ENCODE measurements at regions not wholly inside any gene's neighbourhood (a gene's known extent, or its start where the extent isn't known, plus 50 kb on each side); places are given as distances from the start of the nearest gene placed in this dataset.
A peak's percentile ranks its signal among the peaks of the same experiment; 100 is the strongest.
"Not testable (repeated sequence)": the region's sequence is repeated elsewhere in the genome, so short reads cannot be mapped to it uniquely, and the experiment has no call there.

DNA sequence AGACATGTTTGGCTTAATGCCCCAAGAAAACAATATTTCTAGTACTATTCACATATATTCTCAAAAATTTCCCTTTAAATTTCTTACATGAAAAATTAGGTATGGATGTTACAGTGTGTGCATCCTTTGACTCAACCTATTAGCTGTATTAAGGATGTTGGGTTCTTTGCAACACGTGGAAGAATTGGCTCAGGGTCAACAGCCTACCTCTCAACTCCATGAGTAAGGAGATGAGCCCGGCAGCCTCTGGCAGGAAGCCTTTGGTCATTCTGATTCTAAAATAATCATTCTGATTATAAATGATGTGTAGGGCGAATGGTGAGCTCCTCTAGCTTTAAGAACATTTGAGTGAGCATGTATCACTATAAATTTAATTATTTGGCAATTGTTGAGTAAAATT lies 148.0 kb upstream of the WDFY3 start:
- TF ChIP-seq, protein P1, sequence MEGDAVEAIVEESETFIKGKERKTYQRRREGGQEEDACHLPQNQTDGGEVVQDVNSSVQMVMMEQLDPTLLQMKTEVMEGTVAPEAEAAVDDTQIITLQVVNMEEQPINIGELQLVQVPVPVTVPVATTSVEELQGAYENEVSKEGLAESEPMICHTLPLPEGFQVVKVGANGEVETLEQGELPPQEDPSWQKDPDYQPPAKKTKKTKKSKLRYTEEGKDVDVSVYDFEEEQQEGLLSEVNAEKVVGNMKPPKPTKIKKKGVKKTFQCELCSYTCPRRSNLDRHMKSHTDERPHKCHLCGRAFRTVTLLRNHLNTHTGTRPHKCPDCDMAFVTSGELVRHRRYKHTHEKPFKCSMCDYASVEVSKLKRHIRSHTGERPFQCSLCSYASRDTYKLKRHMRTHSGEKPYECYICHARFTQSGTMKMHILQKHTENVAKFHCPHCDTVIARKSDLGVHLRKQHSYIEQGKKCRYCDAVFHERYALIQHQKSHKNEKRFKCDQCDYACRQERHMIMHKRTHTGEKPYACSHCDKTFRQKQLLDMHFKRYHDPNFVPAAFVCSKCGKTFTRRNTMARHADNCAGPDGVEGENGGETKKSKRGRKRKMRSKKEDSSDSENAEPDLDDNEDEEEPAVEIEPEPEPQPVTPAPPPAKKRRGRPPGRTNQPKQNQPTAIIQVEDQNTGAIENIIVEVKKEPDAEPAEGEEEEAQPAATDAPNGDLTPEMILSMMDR (IDR thresholded peaks at IDR 0.05; ENCODE audit: extremely low read depth, insufficient read depth, missing control alignments), result no peak
- in situ Hi-C loops (cut with MboI; ENCODE audit: low pct_unique_long_range_greater_than_20kb, low sequenced_read_pairs, unreplicated experiment), result no loop called here
- DNase-seq (ENCODE audit: low spot score), result no peak

- no peak for DNase-seq (ENCODE audit: low spot score)
- in situ Hi-C loops (cut with MboI; ENCODE audit: low pct_unique_long_range_greater_than_20kb, low sequenced_read_pairs, unreplicated experiment), result no loop called here
- TF ChIP-seq, protein P1 (IDR thresholded peaks at IDR 0.05; ENCODE audit: extremely low read depth, insufficient read depth, missing control alignments), result no peak
Observed at GRCh38 chr4:85116008-85116407, 149.5 kb upstream of the WDFY3 start.

DNA sequence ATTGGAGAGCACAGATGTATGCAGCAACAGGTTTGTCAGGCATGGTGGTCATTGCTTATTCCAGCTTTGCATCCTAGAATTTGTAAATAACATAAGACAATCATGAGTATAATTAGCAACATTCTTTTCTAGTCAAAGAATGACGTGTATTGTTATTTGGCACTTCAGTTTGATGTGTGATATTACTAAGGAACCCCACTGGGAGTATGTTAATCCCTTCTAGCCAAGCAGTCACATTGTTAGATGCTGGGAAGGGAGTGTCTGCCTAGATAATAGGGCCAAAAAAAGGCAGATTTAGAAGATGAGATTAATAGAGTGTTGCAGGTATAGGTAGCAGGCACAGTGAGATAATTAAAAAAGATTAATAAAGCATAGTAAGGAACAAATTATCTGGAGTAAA lies 159.2 kb upstream of the WDFY3 start:
- DNase-seq (ENCODE audit: low spot score), result no peak
- in situ Hi-C loops (cut with MboI; ENCODE audit: low pct_unique_long_range_greater_than_20kb, low sequenced_read_pairs, unreplicated experiment), result loop anchor here (25.0 kb wide), 1 partner anchor 637 kb away; no protein-coding TSS in a partner anchor
- TF ChIP-seq, protein P1 (IDR thresholded peaks at IDR 0.05; ENCODE audit: extremely low read depth, insufficient read depth, missing control alignments), result no peak

- in situ Hi-C loops (cut with MboI; ENCODE audit: low pct_unique_long_range_greater_than_20kb, low sequenced_read_pairs, unreplicated experiment), result loop anchor here (25.0 kb wide), 1 partner anchor 635 kb away; no protein-coding TSS in a partner anchor
- TF ChIP-seq, protein P1 (IDR thresholded peaks at IDR 0.05; ENCODE audit: extremely low read depth, insufficient read depth, missing control alignments), result no peak
- DNase-seq (ENCODE audit: low spot score), result no peak
Observed at GRCh38 chr4:85126991-85127591, 160.6 kb upstream of the WDFY3 start.

GRCh38 chr4:85127653-85128052 lies 161.2 kb upstream of the WDFY3 start:
- in situ Hi-C loops (cut with MboI; ENCODE audit: low pct_unique_long_range_greater_than_20kb, low sequenced_read_pairs, unreplicated experiment), result loop anchor here (25.0 kb wide), 1 partner anchor 635 kb away; no protein-coding TSS in a partner anchor
- DNase-seq (ENCODE audit: low spot score), result peak; percentile 34

DNA sequence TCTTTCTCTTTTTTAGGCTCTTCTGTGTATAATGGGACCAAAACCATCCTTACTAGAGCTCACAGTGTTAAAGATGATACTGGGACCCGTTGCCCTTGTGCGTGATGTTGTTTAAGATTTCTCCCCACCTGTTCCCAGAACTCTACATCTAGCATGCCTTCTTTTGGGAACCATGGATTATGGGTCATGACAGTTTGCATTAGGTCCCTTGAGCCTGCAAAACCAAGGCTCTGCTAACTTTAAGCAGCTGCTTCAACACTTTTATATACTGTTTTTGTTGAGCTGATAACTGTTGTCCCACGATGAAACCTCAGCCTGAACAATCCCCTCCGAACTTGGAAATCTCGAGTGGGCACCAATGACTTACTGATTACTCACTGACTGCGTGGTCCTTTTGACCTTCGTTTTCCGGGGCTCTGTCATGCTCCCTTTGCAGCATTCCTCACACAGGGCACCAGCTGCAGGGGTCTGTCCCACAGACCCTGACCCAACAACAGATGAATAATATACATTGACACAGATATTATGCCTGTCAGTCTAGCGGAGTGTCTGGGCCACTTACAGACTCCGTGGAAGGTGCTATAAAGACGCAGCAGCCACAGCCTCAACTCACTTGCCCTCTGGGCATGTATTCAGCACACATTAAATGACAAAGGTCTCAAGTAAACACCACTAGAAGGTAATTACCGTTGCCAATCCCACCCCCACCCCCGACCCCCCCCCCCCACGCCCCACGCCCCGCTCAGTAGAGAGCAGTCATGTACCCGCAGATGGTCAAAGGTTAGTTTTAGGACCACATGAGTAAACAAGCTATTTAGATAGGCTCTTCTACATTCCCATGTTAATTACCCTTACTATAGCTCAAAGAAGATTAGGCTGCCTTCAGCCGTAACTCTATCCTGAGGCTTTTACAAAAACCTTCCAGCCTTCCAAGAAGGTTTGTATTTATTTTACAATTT lies 162.0 kb upstream of the WDFY3 start:
- in situ Hi-C loops (cut with MboI; ENCODE audit: low pct_unique_long_range_greater_than_20kb, low sequenced_read_pairs, unreplicated experiment), result loop anchor here (25.0 kb wide), 1 partner anchor 634 kb away; no protein-coding TSS in a partner anchor
- DNase-seq (ENCODE audit: low spot score), result no peak
- TF ChIP-seq, protein P1 (IDR thresholded peaks at IDR 0.05; ENCODE audit: extremely low read depth, insufficient read depth, missing control alignments), result no peak

More at GRCh38 chr4:85127653-85128052, 161.2 kb upstream of the WDFY3 start:
- TF ChIP-seq, protein P1 (IDR thresholded peaks at IDR 0.05; ENCODE audit: extremely low read depth, insufficient read depth, missing control alignments), result peak; percentile 69

- in situ Hi-C loops (cut with MboI; ENCODE audit: low pct_unique_long_range_greater_than_20kb, low sequenced_read_pairs, unreplicated experiment), result loop anchor here (25.0 kb wide), 1 partner anchor 633 kb away; no protein-coding TSS in a partner anchor
- DNase-seq (ENCODE audit: low spot score), result not testable (repeated sequence)
Observed at GRCh38 chr4:85129354-85130125, 163.1 kb upstream of the WDFY3 start.

Data from GM13977 (cell line).